Osteoblast (primary cell): ENCODE measurements at regions not wholly inside any gene's neighbourhood (a gene's known extent, or its start where the extent isn't known, plus 50 kb on each side); places are given as distances from the start of the nearest gene placed in this dataset.

Source experiments
- DNase-seq: peaks from one replicate; pipeline ENCODE4 v3.0.0; 2011; ENCODE audit warnings: low spot score, mixed read lengths; ENCODE audit not compliant: insufficient read length; ENCODE audit errors: missing footprints
- H2AFZ ChIP-seq: 2 replicates; pipeline ENCODE4 v1.6.0; 2011; ENCODE audit warnings: mild to moderate bottlenecking, low read length
- H3K27ac ChIP-seq: 2 replicates; pipeline ENCODE4 v1.5.1; 2011; ENCODE audit warnings: mild to moderate bottlenecking, low read depth, low read length, moderate library complexity
- H3K27me3 ChIP-seq: 2 replicates; pipeline ENCODE4 v1.6.0; 2012; ENCODE audit warnings: mild to moderate bottlenecking, control low read depth, inconsistent platforms, low read length, moderate library complexity; ENCODE audit not compliant: insufficient read depth
- H3K36me3 ChIP-seq: 2 replicates; pipeline ENCODE4 v1.5.1; 2011; ENCODE audit warnings: mild to moderate bottlenecking, low read length, control low read depth, moderate library complexity; ENCODE audit not compliant: insufficient read depth
- H3K4me1 ChIP-seq: 2 replicates; pipeline ENCODE4 v1.5.1; 2011; ENCODE audit warnings: mild to moderate bottlenecking, low read length, control low read depth, moderate library complexity; ENCODE audit not compliant: insufficient read depth
- H3K4me2 ChIP-seq: 2 replicates; pipeline ENCODE4 v1.6.0; 2011; ENCODE audit warnings: mild to moderate bottlenecking, low read length; ENCODE audit not compliant: insufficient read depth
- H3K4me3 ChIP-seq: fragments of 200-600 bp; sonication (generic); 3 replicates; pipeline ENCODE4 v1.5.1; 2012; ENCODE audit warnings: mild to moderate bottlenecking, low read length, inconsistent platforms; ENCODE audit not compliant: insufficient read depth
- H3K79me2 ChIP-seq: 2 replicates; pipeline ENCODE4 v1.6.0; 2012; ENCODE audit warnings: mild to moderate bottlenecking, low read length, control low read depth, inconsistent platforms; ENCODE audit not compliant: insufficient read depth
- H3K9me3 ChIP-seq: 2 replicates; pipeline ENCODE4 v1.5.1; 2011; ENCODE audit warnings: low read depth, low read length, control low read depth
- H4K20me1 ChIP-seq: 2 replicates; pipeline ENCODE4 v1.6.0; 2012; ENCODE audit warnings: mild to moderate bottlenecking, low read length, control low read depth; ENCODE audit not compliant: insufficient read depth
- TF ChIP-seq, protein P1 (sequence below): IDR thresholded peaks from 2 replicates; pipeline ENCODE4 v1.5.1; 2011; ENCODE audit warnings: mild to moderate bottlenecking, low read depth, low read length, moderate library complexity; ENCODE audit errors: extremely low read depth

DNA sequence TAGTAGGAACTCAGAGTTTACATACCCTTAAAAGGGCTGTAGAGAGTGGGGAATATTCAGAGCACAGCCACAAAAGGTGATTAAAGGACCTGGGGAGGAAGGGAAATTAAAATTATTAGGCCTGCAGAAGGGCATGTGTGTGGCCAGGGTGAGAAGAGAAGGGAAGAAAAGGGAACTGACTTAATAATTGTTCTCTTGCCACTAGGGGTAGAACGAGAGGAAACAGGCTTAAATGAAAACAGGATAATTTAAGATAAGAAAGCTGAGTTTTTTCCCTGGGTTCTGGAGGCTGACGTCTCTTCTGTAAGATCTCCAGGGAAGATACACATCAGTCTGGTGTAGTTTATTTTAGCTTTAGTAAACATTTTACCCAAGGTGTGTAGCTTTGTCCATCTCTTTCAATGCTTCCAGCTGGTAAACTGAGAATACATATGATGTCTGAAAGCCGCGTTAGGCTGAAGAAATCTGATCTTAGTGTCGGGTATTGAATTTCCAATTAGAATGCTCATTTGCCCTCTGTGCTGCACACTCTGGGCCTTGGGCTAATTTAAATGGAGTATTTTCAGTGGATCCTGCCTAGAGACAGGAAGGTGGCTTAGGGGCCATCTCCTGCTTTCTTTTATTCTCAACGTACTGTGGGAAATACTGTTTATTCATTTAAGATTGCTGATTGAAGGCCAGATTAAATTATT is 416.8 kb downstream of the TMEM38B start:
- no peaks in the 10 kb centered on the region for H4K20me1 ChIP-seq
- no peak overlapping the region for H3K27ac ChIP-seq
- H3K4me1 ChIP-seq, result no peaks in the 10 kb centered on the region
- H2AFZ ChIP-seq, result no peak overlapping the region
- H3K36me3 ChIP-seq, result no peaks in the 10 kb centered on the region
- DNase-seq, result no peak
- H3K27me3 ChIP-seq, result no peaks in the 10 kb centered on the region
- no peaks in the 10 kb centered on the region for H3K9me3 ChIP-seq
- H3K4me2 ChIP-seq, result no peak overlapping the region
- H3K4me3 ChIP-seq, result no peak overlapping the region
- no peaks in the 10 kb centered on the region for H3K79me2 ChIP-seq
- TF ChIP-seq, protein P1, sequence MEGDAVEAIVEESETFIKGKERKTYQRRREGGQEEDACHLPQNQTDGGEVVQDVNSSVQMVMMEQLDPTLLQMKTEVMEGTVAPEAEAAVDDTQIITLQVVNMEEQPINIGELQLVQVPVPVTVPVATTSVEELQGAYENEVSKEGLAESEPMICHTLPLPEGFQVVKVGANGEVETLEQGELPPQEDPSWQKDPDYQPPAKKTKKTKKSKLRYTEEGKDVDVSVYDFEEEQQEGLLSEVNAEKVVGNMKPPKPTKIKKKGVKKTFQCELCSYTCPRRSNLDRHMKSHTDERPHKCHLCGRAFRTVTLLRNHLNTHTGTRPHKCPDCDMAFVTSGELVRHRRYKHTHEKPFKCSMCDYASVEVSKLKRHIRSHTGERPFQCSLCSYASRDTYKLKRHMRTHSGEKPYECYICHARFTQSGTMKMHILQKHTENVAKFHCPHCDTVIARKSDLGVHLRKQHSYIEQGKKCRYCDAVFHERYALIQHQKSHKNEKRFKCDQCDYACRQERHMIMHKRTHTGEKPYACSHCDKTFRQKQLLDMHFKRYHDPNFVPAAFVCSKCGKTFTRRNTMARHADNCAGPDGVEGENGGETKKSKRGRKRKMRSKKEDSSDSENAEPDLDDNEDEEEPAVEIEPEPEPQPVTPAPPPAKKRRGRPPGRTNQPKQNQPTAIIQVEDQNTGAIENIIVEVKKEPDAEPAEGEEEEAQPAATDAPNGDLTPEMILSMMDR, result no peak

DNA sequence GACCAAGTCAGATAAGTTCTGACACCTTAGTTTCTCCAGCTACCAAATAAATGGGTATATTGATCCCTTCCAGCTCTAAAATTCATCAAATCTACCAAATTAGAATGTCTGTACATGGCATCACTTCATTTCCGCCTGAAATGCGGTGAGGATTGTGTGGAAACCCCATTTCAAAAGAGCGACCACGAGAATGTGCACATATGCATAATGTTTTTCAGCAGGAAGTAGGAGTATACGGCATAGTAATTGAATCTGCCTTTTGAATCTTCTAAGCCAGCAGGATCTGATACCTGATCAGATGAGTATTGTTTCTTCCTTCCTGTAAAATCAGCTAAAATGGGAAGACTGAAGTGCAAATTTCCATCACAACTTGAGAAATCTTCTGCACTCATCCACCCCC is 418.6 kb downstream of the TMEM38B start:
- H3K4me2 ChIP-seq, result no peak overlapping the region
- H3K79me2 ChIP-seq, result no peaks in the 10 kb centered on the region
- H2AFZ ChIP-seq, result no peak overlapping the region
- H3K27ac ChIP-seq, result no peak overlapping the region
- TF ChIP-seq, protein P1, result no peak
- DNase-seq, result no peak
- H3K9me3 ChIP-seq, result no peaks in the 10 kb centered on the region
- no peaks in the 10 kb centered on the region for H4K20me1 ChIP-seq
- H3K4me3 ChIP-seq, result no peak overlapping the region
- no peaks in the 10 kb centered on the region for H3K36me3 ChIP-seq
- H3K4me1 ChIP-seq, result no peaks in the 10 kb centered on the region
- no peaks in the 10 kb centered on the region for H3K27me3 ChIP-seq

DNA sequence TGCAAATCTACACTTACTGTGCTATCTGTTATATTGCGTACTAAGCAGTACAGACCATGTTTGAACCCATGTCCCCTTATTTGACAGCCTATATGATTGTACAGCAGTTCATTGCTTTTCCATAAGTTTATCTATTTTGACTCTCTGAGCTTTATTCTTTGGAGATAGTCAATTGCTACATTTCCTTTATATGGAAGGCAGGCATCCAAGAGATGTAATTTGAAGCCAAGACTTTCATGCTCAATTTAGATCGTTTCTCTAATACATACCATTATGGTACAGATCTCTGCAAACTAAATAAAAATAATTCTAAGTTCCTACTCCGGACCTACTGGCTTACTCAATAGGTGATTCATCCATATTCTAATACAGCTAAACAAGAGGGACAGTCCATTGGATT is 424.8 kb downstream of the TMEM38B start:
- H3K4me3 ChIP-seq, result no peak overlapping the region
- TF ChIP-seq, protein P1, result no peak
- H2AFZ ChIP-seq, result no peak overlapping the region

DNA sequence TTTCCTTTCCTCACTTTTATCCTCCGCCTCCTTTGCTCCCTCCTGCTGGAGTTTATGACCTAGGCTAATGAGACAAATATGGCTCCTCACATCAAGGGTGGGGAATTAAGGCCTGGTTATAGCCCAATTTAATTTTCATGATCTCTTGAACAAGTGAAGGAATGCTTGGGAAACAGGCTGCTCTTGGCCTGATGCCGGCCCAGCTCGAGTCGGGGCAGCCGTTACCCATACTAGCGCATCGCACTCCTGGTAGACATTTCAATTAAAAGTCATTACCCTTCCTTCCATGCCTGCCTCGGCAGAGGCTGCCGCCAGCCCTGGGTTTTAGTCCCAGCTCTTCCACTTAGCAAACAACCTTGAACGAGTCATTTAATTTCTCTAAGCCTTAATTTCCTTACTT is 425.7 kb downstream of the TMEM38B start:
- Histone ChIP-seq H3K4me2 (no peak overlapping the region), H3K4me3 (no peak overlapping the region), H2AFZ (no peak overlapping the region), H3K79me2 (no peaks in the 10 kb centered on the region), H3K36me3 (no peaks in the 10 kb centered on the region), H3K27me3 (no peaks in the 10 kb centered on the region), H3K27ac (no peak overlapping the region), H4K20me1 (no peaks in the 10 kb centered on the region), H3K4me1 (no peaks in the 10 kb centered on the region), H3K9me3 (no peaks in the 10 kb centered on the region)
- TF ChIP-seq, protein P1, result no peak
- no peak for DNase-seq

More for the DNA sequence above, 424.8 kb downstream of the TMEM38B start:
- no peaks in the 10 kb centered on the region for H3K9me3 ChIP-seq
- H3K4me1 ChIP-seq, result no peaks in the 10 kb centered on the region
- H4K20me1 ChIP-seq, result no peaks in the 10 kb centered on the region
- no peaks in the 10 kb centered on the region for H3K27me3 ChIP-seq
- no peaks in the 10 kb centered on the region for H3K79me2 ChIP-seq
- no peak for DNase-seq
- no peak overlapping the region for H3K27ac ChIP-seq
- H3K36me3 ChIP-seq, result no peaks in the 10 kb centered on the region
- H3K4me2 ChIP-seq, result no peak overlapping the region
